ENCODE measurements at regions not wholly inside any gene's neighbourhood (a gene's known extent, or its start where the extent isn't known, plus 50 kb on each side); places are given as distances from the start of the nearest gene placed in this dataset.

DNA sequence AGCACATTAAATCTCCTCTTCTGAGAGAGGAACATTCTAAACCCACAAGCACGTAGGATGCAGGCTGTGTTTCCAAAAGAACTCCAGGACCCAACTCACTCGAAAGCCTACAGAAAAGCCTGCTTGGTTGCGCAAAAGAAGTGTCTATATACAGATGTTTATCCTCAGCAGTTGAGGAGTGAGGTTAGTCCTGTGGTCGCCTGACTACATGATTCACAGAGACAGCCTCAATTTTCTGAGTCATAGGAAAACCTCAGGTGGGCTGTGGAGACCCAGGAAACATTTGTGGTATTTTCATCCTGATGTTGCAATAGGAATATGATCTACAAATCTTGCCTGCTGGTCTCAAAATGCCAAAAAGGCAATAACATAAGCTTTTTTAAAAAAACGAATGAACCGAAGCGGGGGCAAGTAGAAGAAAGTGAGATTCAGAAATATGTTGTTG is 183.8 kb upstream of the THRB start:
- Histone ChIP-seq H3K4me3 (ENCODE audit: low read length) (peak overlapping the region; percentile 26), H3K27me3 (ENCODE audit: control insufficient read depth, insufficient read depth, low read length) (no peaks in the 10 kb centered on the region), H3K9ac (ENCODE audit: low read depth, low read length) (peak overlapping the region; percentile 27)

GRCh38 chr3:24679429-24679828 is 184.8 kb upstream of the THRB start:
- peaks cover 22% of the 10 kb centered on the region for H3K4me1 ChIP-seq (ENCODE audit: control insufficient read depth, insufficient read depth, low read length)
- no peaks in the 10 kb centered on the region for H3K36me3 ChIP-seq (ENCODE audit: insufficient read depth, low read length)
- H3K9ac ChIP-seq (ENCODE audit: low read depth, low read length) = no peak overlapping the region
- no peaks in the 10 kb centered on the region for H3K9me3 ChIP-seq (replicated peaks; ENCODE audit: low read length)
- H3K27me3 ChIP-seq (ENCODE audit: control insufficient read depth, insufficient read depth, low read length) = peaks cover under 1% of the 10 kb centered on the region
- H3K4me3 ChIP-seq (ENCODE audit: low read length) = no peak overlapping the region
- H3K4me2 ChIP-seq (ENCODE audit: low read length) = no peak overlapping the region

More for the DNA sequence above, 183.8 kb upstream of the THRB start:
- Histone ChIP-seq H3K4me1 (ENCODE audit: control insufficient read depth, insufficient read depth, low read length) (peaks cover 20% of the 10 kb centered on the region), H3K4me2 (ENCODE audit: low read length) (peak overlapping the region; percentile 72), H3K9me3 (replicated peaks; ENCODE audit: low read length) (no peaks in the 10 kb centered on the region), H3K36me3 (ENCODE audit: insufficient read depth, low read length) (no peaks in the 10 kb centered on the region)

DNA sequence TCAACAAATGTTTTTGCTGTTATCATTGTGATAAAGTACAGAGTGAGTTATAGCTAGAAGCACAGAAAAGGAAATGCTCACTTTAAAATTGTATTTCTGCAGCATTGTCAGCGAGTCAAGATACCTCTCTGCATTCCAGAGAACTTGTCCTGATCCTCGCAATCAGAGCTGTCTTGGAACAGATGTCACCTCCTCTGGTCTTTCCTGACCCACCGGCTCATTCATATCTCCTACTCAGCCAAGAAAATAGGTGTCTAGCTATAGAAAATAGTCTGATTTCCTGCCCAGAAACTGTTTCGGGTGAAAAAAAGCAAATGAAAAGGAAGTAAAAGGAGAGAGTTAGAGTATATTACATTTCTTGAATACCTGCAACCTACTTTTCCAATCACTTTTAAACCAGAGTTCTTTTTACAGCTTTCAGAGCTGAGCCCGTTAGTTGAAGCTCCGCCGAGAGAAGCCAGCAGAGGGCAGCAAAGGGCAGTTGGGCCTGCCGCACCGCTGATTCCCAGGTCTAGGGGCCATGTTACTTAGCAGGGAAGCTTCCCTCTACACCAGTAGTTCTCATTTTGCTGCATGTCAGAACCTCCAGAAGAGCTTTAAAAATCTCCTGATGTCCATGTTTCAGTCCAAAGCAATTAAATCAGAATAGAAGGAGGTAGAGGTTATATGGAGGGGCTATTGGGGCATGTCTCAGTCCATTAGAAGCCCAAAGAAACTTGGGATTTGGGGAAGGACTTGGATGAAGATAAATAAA is 185.7 kb upstream of the THRB start:
- Histone ChIP-seq H3K4me3 (ENCODE audit: low read length) (no peak overlapping the region), H3K4me2 (ENCODE audit: low read length) (no peak overlapping the region), H3K4me1 (ENCODE audit: control insufficient read depth, insufficient read depth, low read length) (peaks cover 22% of the 10 kb centered on the region), H3K36me3 (ENCODE audit: insufficient read depth, low read length) (no peaks in the 10 kb centered on the region), H3K27me3 (ENCODE audit: control insufficient read depth, insufficient read depth, low read length) (peaks cover 6% of the 10 kb centered on the region), H3K9ac (ENCODE audit: low read depth, low read length) (no peak overlapping the region), H3K9me3 (replicated peaks; ENCODE audit: low read length) (no peaks in the 10 kb centered on the region)

GRCh38 chr3:24682141-24682547 is 187.5 kb upstream of the THRB start:
- Histone ChIP-seq H3K4me3 (ENCODE audit: low read length) (no peak overlapping the region), H3K9me3 (replicated peaks; ENCODE audit: low read length) (no peaks in the 10 kb centered on the region), H3K9ac (ENCODE audit: low read depth, low read length) (no peak overlapping the region), H3K4me2 (ENCODE audit: low read length) (no peak overlapping the region), H3K4me1 (ENCODE audit: control insufficient read depth, insufficient read depth, low read length) (peaks cover 33% of the 10 kb centered on the region), H3K27me3 (ENCODE audit: control insufficient read depth, insufficient read depth, low read length) (peaks cover 6% of the 10 kb centered on the region), H3K36me3 (ENCODE audit: insufficient read depth, low read length) (no peaks in the 10 kb centered on the region)

DNA sequence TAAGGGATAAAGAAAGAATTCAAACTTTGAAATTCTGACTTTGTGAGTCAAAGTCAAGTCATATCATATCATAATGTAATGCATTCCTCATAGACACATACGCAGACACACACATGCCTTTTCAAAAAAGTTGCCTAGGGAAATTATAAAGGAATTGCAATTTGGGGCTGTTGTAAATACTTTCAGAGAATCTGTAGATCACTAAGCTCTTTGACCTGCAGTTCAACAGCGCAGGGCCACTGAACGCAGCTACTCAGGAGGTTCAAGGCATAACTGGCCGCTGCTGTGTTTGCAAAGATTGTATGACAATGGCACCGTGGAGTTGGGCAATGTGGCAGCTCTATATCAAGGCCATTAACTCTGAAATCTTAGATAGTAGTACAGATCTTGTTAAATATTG is 188.4 kb upstream of the THRB start:
- Histone ChIP-seq H3K9ac (ENCODE audit: low read depth, low read length) (peak overlapping the region; percentile 13), H3K4me1 (ENCODE audit: control insufficient read depth, insufficient read depth, low read length) (peaks cover 26% of the 10 kb centered on the region), H3K4me3 (ENCODE audit: low read length) (no peak overlapping the region), H3K27me3 (ENCODE audit: control insufficient read depth, insufficient read depth, low read length) (peaks cover 8% of the 10 kb centered on the region), H3K9me3 (replicated peaks; ENCODE audit: low read length) (no peaks in the 10 kb centered on the region), H3K36me3 (ENCODE audit: insufficient read depth, low read length) (no peaks in the 10 kb centered on the region), H3K4me2 (ENCODE audit: low read length) (no peak overlapping the region)

DNA sequence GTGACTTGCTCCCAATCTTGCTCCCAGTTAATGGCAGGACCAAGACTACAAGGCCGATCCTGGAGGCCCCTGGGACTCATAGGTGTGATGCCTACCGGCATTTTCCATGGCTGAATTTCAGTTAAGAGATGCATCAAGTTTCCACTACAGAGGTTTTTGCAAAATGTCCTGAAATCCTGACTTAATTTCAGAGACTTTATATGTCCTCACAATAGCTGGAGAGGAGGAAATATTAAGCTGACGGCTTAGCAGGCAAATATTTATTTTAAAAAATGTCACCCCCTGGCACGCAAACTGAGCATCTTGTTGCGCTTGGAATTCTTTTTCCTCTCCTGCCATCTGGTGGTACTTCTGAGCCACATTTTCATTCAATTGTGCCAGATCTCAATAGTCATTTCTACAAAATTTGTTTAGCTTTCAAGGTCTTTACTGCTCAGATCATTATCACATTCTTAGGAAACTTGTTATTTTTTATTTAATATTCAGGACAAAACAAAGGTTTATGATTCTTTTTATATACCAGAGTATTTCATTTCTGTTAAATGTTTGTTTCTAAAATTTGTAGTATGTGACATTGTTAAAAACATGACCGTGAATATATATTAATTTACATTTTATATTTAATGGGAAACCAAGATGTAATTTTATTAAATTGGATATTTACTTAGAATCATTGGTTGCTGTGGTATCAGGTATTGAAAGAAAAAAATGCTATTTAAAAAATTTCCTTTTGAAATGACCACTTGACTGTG is 189.2 kb upstream of the THRB start:
- Histone ChIP-seq H3K9me3 (replicated peaks; ENCODE audit: low read length) (no peaks in the 10 kb centered on the region), H3K9ac (ENCODE audit: low read depth, low read length) (peak overlapping the region; percentile 13), H3K4me3 (ENCODE audit: low read length) (no peak overlapping the region), H3K4me1 (ENCODE audit: control insufficient read depth, insufficient read depth, low read length) (peaks cover 21% of the 10 kb centered on the region), H3K27me3 (ENCODE audit: control insufficient read depth, insufficient read depth, low read length) (peaks cover 11% of the 10 kb centered on the region), H3K4me2 (ENCODE audit: low read length) (peak overlapping the region; percentile 61), H3K36me3 (ENCODE audit: insufficient read depth, low read length) (no peaks in the 10 kb centered on the region)

GRCh38 chr3:24684506-24685023 is 189.9 kb upstream of the THRB start:
- H3K36me3 ChIP-seq (ENCODE audit: insufficient read depth, low read length) = no peaks in the 10 kb centered on the region

GRCh38 chr3:24686808-24687207 is 192.2 kb upstream of the THRB start:
- H3K4me3 ChIP-seq (ENCODE audit: low read length) = no peak overlapping the region
- peaks cover 18% of the 10 kb centered on the region for H3K4me1 ChIP-seq (ENCODE audit: control insufficient read depth, insufficient read depth, low read length)
- H3K9ac ChIP-seq (ENCODE audit: low read depth, low read length) = no peak overlapping the region

More at GRCh38 chr3:24684506-24685023, 189.9 kb upstream of the THRB start:
- Histone ChIP-seq H3K4me1 (ENCODE audit: control insufficient read depth, insufficient read depth, low read length) (peaks cover 18% of the 10 kb centered on the region), H3K4me2 (ENCODE audit: low read length) (no peak overlapping the region), H3K27me3 (ENCODE audit: control insufficient read depth, insufficient read depth, low read length) (peaks cover 11% of the 10 kb centered on the region), H3K9me3 (replicated peaks; ENCODE audit: low read length) (no peaks in the 10 kb centered on the region), H3K4me3 (ENCODE audit: low read length) (no peak overlapping the region), H3K9ac (ENCODE audit: low read depth, low read length) (no peak overlapping the region)

DNA sequence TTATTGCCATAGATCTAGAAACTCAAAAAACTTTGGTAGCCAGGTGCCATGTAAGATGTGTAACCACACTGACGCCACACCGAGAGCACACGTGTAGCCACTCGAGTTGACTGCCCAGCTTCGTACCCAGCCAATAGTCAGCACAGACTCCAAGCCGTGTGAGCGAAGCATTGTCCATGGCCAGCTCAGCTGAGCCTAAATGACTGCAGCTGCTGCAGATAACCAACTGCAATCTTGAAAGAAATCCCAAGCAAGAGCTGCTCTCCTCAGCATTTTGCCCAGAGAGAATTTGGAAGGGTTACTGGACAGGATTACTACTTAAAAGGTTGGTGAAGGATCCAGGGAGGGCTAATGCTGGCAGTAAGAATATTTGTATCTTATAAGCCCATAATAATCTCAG is 193.0 kb upstream of the THRB start:
- H3K4me2 ChIP-seq (ENCODE audit: low read length) = no peak overlapping the region
- no peaks in the 10 kb centered on the region for H3K36me3 ChIP-seq (ENCODE audit: insufficient read depth, low read length)
- no peak overlapping the region for H3K4me3 ChIP-seq (ENCODE audit: low read length)
- no peaks in the 10 kb centered on the region for H3K9me3 ChIP-seq (replicated peaks; ENCODE audit: low read length)
- peaks cover 18% of the 10 kb centered on the region for H3K4me1 ChIP-seq (ENCODE audit: control insufficient read depth, insufficient read depth, low read length)
- H3K27me3 ChIP-seq (ENCODE audit: control insufficient read depth, insufficient read depth, low read length) = peaks cover 17% of the 10 kb centered on the region
- no peak overlapping the region for H3K9ac ChIP-seq (ENCODE audit: low read depth, low read length)

More at GRCh38 chr3:24686808-24687207, 192.2 kb upstream of the THRB start:
- Histone ChIP-seq H3K27me3 (ENCODE audit: control insufficient read depth, insufficient read depth, low read length) (peaks cover 17% of the 10 kb centered on the region), H3K9me3 (replicated peaks; ENCODE audit: low read length) (no peaks in the 10 kb centered on the region), H3K36me3 (ENCODE audit: insufficient read depth, low read length) (no peaks in the 10 kb centered on the region), H3K4me2 (ENCODE audit: low read length) (peak overlapping the region; percentile 28)

- Histone ChIP-seq H3K9me3 (replicated peaks; ENCODE audit: low read length) (no peaks in the 10 kb centered on the region), H3K9ac (ENCODE audit: low read depth, low read length) (no peak overlapping the region), H3K4me3 (ENCODE audit: low read length) (no peak overlapping the region), H3K27me3 (ENCODE audit: control insufficient read depth, insufficient read depth, low read length) (peaks cover 17% of the 10 kb centered on the region), H3K4me2 (ENCODE audit: low read length) (no peak overlapping the region), H3K36me3 (ENCODE audit: insufficient read depth, low read length) (no peaks in the 10 kb centered on the region), H3K4me1 (ENCODE audit: control insufficient read depth, insufficient read depth, low read length) (peaks cover 12% of the 10 kb centered on the region)
These were observed 193.9 kb upstream of the THRB start for GRCh38 chr3:24688446-24689148.

DNA sequence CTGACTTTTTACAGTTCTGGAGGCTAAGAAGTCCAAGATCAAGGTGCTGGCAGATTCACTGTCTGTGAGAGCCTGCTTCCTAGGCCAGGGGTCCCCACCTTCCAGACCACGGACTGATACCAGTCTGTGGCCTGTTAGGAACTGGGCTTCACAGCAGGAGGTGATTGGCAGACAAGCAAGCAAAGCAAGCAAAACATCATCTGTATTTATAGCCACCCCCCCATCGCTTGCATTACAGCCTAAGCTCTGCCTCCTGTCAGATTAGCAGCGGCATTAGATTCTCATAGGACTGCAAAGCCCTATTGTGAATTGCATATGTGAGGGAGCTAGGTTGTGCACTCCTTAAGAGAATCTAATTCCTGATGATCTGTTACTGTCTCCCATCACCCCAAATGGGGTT is 194.7 kb upstream of the THRB start:
- Histone ChIP-seq H3K27me3 (ENCODE audit: control insufficient read depth, insufficient read depth, low read length) (peaks cover 17% of the 10 kb centered on the region), H3K4me2 (ENCODE audit: low read length) (no peak overlapping the region), H3K9ac (ENCODE audit: low read depth, low read length) (no peak overlapping the region), H3K4me3 (ENCODE audit: low read length) (no peak overlapping the region), H3K4me1 (ENCODE audit: control insufficient read depth, insufficient read depth, low read length) (peaks cover 11% of the 10 kb centered on the region), H3K36me3 (ENCODE audit: insufficient read depth, low read length) (no peaks in the 10 kb centered on the region), H3K9me3 (replicated peaks; ENCODE audit: low read length) (no peaks in the 10 kb centered on the region)
